ENCODE measurements at regions not wholly inside any gene's neighbourhood (a gene's known extent, or its start where the extent isn't known, plus 50 kb on each side); places are given as distances from the start of the nearest gene placed in this dataset.

DNA sequence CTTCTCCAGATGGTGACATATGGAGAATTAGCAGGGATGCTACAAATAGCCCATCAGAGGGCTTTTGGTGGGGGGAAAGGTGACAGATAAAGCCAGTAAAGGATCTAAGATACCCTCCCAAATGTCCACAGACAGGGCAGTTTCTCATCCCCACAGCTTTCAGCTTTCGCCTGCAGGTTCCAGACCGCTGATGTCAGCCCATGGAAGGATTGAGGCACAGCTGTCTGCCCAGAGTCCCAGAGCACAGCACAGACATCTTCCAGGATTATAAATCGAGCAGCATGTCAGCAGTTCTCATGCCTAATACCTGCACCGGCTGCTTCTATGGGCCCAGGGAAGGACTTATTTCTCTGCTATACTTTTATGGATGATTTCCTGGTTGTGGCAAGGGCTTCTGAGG lies 96.7 kb upstream of the MXRA5 start:
- Histone ChIP-seq H3K4me1 (ENCODE audit: control insufficient read depth in 4 of 4, insufficient read depth in 4 of 4, low read length in 3 of 4) (no peaks in the 10 kb centered on the region), H3K9me3 (ENCODE audit: control insufficient read depth in 4 of 4, low read length in 3 of 4) (no peaks in the 10 kb centered on the region), H3K9ac (ENCODE audit: low read depth in 1 of 2, low read length in 2 of 2) (no peak overlapping the region), H3K36me3 (ENCODE audit: control insufficient read depth in 4 of 4, insufficient read depth in 3 of 4, low read depth in 1 of 4, low read length in 3 of 4) (no peaks in the 10 kb centered on the region), H3K27me3 (ENCODE audit: control insufficient read depth in 4 of 4, insufficient read depth in 4 of 4, low read length in 3 of 4) (no peaks in the 10 kb centered on the region), H3K4me3 (ENCODE audit: low read depth in 1 of 3, low read length in 3 of 3) (no peak overlapping the region), H3K27ac (ENCODE audit: low read depth in 1 of 2, low read length in 2 of 2) (no peak overlapping the region)
- DNase-seq (ENCODE audit: low spot score): no peak
- no peak for TF ChIP-seq RXRA (IDR thresholded peaks at IDR 0.05)
- TF ChIP-seq, protein P1, sequence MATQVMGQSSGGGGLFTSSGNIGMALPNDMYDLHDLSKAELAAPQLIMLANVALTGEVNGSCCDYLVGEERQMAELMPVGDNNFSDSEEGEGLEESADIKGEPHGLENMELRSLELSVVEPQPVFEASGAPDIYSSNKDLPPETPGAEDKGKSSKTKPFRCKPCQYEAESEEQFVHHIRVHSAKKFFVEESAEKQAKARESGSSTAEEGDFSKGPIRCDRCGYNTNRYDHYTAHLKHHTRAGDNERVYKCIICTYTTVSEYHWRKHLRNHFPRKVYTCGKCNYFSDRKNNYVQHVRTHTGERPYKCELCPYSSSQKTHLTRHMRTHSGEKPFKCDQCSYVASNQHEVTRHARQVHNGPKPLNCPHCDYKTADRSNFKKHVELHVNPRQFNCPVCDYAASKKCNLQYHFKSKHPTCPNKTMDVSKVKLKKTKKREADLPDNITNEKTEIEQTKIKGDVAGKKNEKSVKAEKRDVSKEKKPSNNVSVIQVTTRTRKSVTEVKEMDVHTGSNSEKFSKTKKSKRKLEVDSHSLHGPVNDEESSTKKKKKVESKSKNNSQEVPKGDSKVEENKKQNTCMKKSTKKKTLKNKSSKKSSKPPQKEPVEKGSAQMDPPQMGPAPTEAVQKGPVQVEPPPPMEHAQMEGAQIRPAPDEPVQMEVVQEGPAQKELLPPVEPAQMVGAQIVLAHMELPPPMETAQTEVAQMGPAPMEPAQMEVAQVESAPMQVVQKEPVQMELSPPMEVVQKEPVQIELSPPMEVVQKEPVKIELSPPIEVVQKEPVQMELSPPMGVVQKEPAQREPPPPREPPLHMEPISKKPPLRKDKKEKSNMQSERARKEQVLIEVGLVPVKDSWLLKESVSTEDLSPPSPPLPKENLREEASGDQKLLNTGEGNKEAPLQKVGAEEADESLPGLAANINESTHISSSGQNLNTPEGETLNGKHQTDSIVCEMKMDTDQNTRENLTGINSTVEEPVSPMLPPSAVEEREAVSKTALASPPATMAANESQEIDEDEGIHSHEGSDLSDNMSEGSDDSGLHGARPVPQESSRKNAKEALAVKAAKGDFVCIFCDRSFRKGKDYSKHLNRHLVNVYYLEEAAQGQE (IDR thresholded peaks at IDR 0.05): no peak
- TF ChIP-seq, protein P2, sequence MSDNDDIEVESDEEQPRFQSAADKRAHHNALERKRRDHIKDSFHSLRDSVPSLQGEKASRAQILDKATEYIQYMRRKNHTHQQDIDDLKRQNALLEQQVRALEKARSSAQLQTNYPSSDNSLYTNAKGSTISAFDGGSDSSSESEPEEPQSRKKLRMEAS (IDR thresholded peaks at IDR 0.05): no peak
- TF ChIP-seq JUND (IDR thresholded peaks at IDR 0.05): no peak
- TF ChIP-seq, protein P3, sequence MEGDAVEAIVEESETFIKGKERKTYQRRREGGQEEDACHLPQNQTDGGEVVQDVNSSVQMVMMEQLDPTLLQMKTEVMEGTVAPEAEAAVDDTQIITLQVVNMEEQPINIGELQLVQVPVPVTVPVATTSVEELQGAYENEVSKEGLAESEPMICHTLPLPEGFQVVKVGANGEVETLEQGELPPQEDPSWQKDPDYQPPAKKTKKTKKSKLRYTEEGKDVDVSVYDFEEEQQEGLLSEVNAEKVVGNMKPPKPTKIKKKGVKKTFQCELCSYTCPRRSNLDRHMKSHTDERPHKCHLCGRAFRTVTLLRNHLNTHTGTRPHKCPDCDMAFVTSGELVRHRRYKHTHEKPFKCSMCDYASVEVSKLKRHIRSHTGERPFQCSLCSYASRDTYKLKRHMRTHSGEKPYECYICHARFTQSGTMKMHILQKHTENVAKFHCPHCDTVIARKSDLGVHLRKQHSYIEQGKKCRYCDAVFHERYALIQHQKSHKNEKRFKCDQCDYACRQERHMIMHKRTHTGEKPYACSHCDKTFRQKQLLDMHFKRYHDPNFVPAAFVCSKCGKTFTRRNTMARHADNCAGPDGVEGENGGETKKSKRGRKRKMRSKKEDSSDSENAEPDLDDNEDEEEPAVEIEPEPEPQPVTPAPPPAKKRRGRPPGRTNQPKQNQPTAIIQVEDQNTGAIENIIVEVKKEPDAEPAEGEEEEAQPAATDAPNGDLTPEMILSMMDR (IDR thresholded peaks at IDR 0.05; ENCODE audit: low read depth, low read length, missing input control): no peak
- WGBS: 54% methylated on average over 4 of the region's 4 CpGs

DNA sequence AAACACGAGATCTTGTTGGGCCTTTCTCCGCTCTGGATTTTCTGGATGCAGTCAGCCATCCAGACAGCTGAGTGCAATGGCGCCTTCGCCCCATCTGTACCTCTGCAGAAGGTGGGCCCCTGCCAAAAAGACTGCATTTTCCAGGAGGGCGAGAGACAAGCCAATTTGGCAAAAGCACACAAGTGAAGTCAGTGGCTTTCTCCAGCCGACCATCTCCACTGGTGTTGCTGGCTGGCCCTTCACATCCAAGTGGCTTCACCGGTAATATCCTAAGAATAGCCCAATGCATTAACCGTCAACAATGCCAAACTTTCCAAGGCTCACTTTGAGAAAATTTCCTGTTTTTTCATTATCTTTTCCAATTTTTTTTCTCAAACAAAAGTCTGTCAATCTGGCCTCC lies 96.2 kb upstream of the MXRA5 start:
- Histone ChIP-seq H3K27me3 (ENCODE audit: control insufficient read depth in 4 of 4, insufficient read depth in 4 of 4, low read length in 3 of 4) (no peaks in the 10 kb centered on the region), H3K27ac (ENCODE audit: low read depth in 1 of 2, low read length in 2 of 2) (no peak overlapping the region), H3K9me3 (ENCODE audit: control insufficient read depth in 4 of 4, low read length in 3 of 4) (no peaks in the 10 kb centered on the region), H3K36me3 (ENCODE audit: control insufficient read depth in 4 of 4, insufficient read depth in 3 of 4, low read depth in 1 of 4, low read length in 3 of 4) (no peaks in the 10 kb centered on the region), H3K9ac (ENCODE audit: low read depth in 1 of 2, low read length in 2 of 2) (no peak overlapping the region), H3K4me1 (ENCODE audit: control insufficient read depth in 4 of 4, insufficient read depth in 4 of 4, low read length in 3 of 4) (no peaks in the 10 kb centered on the region), H3K4me3 (ENCODE audit: low read depth in 1 of 3, low read length in 3 of 3) (no peak overlapping the region)
- TF ChIP-seq YY1 (IDR thresholded peaks at IDR 0.05): no peak
- TF ChIP-seq HNF4A (conservative IDR thresholded peaks at IDR 0.05): no peak
- no peak for TF ChIP-seq HNF4G (IDR thresholded peaks at IDR 0.05)
- no peak for TF ChIP-seq FOXA2 (IDR thresholded peaks at IDR 0.05)
- no peak for TF ChIP-seq JUND (IDR thresholded peaks at IDR 0.05)
- TF ChIP-seq, protein P4, sequence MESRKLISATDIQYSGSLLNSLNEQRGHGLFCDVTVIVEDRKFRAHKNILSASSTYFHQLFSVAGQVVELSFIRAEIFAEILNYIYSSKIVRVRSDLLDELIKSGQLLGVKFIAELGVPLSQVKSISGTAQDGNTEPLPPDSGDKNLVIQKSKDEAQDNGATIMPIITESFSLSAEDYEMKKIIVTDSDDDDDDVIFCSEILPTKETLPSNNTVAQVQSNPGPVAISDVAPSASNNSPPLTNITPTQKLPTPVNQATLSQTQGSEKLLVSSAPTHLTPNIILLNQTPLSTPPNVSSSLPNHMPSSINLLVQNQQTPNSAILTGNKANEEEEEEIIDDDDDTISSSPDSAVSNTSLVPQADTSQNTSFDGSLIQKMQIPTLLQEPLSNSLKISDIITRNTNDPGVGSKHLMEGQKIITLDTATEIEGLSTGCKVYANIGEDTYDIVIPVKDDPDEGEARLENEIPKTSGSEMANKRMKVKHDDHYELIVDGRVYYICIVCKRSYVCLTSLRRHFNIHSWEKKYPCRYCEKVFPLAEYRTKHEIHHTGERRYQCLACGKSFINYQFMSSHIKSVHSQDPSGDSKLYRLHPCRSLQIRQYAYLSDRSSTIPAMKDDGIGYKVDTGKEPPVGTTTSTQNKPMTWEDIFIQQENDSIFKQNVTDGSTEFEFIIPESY (IDR thresholded peaks at IDR 0.05): no peak
- no peak for TF ChIP-seq FOXA1 (IDR thresholded peaks at IDR 0.05)
- TF ChIP-seq, protein P2 (IDR thresholded peaks at IDR 0.05): no peak
- no peak for TF ChIP-seq EGR1 (IDR thresholded peaks at IDR 0.05; ENCODE audit: low read depth in 2 of 2)
- no peak for TF ChIP-seq GABPA (IDR thresholded peaks at IDR 0.05 in 1 of 2, conservative IDR thresholded peaks at IDR 0.05 in 1 of 2)
- no peak for TF ChIP-seq SP1 (IDR thresholded peaks at IDR 0.05)
- no peak for TF ChIP-seq RAD21 (IDR thresholded peaks at IDR 0.05)
- no peak for TF ChIP-seq NR2F2 (IDR thresholded peaks at IDR 0.05)
- TF ChIP-seq, protein P3 (IDR thresholded peaks at IDR 0.05; ENCODE audit: low read depth, low read length, missing input control): no peak
- TF ChIP-seq, protein P1 (IDR thresholded peaks at IDR 0.05): no peak
- no peak for DNase-seq (ENCODE audit: low spot score)
- WGBS: 74% methylated on average over 8 of the region's 8 CpGs

Measured in liver (tissue), 8 donors.